H4 (cell line): ENCODE measurements at regions not wholly inside any gene's neighbourhood (a gene's known extent, or its start where the extent isn't known, plus 50 kb on each side); places are given as distances from the start of the nearest gene placed in this dataset.
"Not testable (repeated sequence)": the region's sequence is repeated elsewhere in the genome, so short reads cannot be mapped to it uniquely, and the experiment has no call there.

Experiments used
- DNase-seq: peaks from one replicate; pipeline ENCODE4 v3.0.0-alpha.2; 2015; ENCODE audit warnings: low spot score

GRCh38 chr5:119694284-119694683 is 64.9 kb downstream of the FAM170A start:
- DNase-seq, result no peak

DNA sequence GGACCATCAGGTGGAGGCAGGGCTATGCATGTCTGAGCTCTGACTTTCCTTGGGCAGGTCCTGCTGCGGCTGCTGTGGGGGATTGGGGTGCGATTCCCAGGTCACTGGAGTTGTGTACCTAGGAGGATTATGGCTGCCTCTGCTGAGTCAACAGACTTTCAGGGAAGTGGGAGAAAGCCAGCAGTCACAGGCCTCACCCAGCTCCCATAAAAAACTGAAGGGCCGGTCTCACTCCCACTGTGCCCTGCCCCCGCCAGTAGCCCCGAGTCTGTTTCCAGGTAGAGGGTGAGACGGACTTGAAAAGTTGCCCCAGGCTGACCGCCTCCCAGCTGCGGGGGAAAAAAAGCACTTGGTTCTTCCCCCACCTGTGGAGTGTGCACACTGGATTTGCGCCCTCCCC is 76.7 kb downstream of the FAM170A start:
- DNase-seq, result no peak

DNA sequence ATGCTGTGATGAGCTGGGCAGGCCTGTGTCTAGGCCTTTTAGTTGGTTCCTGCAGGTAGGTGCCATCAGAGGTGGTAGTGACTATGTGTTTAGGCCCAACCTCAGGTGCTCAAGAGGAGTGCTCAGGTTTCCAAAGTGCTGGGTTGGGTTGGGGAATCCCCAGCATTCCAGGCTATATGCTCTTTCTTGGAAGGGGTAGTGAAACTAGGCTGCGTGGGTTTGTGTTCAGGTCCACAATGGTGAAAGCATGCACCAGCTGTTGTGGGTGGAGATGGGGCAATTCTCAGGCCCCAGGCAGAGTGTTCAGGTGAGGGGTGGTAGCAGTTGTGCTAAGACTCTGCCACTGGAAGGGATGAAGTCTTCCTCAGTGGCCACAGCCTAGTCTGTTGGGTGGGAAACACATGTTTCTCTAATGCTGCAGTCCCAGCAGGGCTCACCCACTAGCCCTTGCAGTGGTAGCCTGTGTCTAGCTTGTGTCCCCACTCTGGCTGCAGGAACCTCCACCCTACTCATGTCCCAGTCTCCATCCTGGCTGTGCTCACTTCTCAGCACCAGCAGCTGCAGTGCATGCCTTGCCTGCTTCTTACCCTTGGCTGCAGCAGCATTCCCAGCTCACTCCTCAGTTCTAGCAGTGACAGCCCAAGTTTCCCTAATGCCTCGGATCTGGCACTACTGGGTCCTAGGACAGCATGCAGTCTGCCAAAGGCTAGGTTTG is 78.9 kb downstream of the FAM170A start:
- DNase-seq, result no peak

GRCh38 chr5:119721775-119722174 is 92.4 kb downstream of the FAM170A start:
- DNase-seq, result no peak

GRCh38 chr5:119725291-119725690 is 95.9 kb downstream of the FAM170A start:
- not testable (repeated sequence) for DNase-seq

GRCh38 chr5:119726544-119726943 is 97.2 kb downstream of the FAM170A start:
- no peak for DNase-seq

DNA sequence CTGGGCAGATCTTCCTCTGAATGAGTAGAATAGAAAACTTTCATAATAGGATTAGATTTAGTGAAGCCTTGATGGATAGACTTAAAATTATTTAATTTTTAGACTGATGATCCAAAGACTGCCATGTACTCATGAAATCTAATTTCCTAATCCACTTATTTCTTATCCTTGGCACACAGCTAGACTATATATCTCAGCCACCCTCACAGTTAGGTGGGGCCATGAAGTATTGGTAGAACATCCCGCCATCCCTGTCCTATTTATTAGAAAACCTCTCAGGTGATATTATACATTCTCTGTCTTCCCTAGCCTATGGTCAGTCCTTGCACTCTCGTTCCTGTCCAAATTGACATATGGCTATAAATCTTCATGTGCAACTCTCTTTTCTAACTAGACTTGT is 110.9 kb downstream of the FAM170A start:
- no peak for DNase-seq

DNA sequence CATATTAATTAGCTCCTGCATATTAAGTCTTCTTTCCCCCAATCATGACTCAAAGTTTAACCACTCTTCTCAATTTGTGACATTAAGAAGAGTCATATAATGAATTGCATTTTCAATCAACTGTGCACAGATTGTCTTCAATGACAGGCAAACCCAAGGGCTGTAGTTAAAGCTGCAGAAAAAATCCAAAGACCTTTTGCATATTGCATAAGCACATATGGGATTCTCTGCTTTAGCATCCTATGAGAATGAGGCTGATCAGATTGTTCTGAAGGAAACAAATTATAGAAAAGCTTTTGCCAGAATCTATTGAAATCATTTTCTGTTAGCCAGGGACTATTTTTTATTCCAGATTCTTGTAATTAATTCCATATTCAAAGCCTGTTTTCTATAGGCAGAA is 112.3 kb downstream of the FAM170A start:
- DNase-seq, result no peak

DNA sequence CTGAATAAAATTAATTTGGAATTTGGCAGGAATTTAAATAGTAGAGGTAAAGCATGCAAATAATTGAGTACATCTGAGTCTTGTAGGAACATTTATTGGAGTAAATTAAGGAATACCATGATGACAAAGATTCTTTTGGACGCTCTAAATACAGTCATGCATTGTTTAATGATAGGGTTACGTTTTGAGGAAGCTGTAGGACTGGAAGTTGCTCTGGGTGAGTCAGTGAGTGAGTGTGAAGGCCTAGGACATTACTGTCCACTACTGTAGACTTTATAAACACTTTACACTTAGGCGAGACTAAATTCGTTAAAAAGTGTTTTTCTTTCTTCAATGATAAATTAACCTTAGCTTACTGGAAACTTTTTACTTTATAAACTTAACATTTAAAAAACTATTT is 113.0 kb downstream of the FAM170A start:
- DNase-seq, result no peak

- peak; percentile 50 for DNase-seq
These were observed 114.6 kb downstream of the FAM170A start for GRCh38 chr5:119743927-119744326.

DNA sequence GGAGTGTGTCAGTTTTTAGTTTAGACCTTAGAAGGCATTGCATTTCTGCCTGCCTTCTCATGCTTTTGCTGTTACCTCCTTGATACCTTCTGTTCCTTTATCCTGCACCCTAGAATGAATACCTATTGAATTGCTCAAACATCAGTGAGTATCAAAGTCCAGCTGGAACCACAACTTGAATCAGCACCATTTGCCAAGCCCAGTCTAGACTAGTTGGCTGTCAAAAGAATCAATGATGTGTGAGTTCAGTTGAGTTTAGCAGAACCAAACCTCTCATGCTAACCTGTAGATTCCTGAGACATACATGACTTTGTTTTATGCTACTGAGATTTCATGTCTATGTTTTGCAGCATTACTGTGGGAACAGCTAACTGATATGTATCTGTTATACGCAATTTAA is 116.6 kb downstream of the FAM170A start:
- DNase-seq, result no peak

GRCh38 chr5:119746984-119747383 is 117.6 kb downstream of the FAM170A start:
- no peak for DNase-seq

DNA sequence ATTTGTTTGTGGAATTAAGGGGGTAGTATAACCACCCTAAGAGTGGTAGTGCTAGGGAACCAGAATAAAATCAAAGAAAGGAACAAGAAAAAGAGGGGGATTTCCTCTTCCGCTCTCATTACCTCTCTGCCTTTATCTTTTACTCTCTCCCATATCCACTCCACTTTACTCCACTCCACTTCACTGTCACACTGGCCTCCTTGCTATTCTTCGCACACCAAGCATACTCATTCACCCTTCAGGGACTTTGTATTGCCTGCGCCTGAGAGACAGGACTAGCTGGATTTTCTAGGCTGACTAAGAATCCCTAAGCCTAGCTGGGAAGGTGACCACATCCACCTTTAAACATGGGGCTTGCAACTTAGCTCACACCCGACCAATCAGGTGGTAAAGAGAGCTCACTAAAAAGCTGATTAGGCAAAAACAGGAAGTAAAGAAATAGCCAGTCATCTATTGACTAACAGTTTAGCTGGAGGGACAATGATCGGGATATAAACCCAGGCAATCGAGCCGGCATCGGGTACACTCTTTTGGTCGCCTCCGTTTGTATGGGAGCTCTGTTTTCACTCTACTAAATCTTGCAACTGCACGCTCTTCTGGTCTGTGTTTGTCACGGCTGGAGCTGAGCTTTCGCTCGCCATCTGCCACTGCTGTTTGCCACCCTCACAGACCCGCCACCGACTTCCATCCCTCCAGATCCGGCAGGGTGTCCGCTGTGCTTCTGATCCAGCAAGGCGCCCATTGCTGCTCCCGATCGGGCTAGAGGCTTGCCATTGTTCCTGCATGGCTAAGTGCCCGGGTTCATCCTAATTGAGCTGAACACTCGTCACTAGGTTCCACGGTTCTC is 121.8 kb downstream of the FAM170A start:
- DNase-seq, result no peak

DNA sequence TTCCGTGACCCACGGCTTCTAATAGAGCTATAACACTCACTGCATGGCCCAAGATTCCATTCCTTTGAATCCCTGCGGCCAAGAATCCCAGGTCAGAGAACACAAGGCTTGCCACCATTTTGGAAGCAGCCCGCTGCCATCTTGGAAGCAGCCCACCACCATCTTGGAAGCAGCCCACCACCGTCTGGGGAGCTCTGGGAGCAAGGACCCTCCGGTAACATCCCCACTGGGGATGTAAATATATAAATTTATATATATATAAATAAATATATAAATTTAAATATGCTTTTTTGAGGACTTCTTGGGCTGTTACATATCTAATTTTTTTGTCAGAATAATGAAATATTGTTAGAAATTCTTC is 122.4 kb downstream of the FAM170A start:
- no peak for DNase-seq

DNA sequence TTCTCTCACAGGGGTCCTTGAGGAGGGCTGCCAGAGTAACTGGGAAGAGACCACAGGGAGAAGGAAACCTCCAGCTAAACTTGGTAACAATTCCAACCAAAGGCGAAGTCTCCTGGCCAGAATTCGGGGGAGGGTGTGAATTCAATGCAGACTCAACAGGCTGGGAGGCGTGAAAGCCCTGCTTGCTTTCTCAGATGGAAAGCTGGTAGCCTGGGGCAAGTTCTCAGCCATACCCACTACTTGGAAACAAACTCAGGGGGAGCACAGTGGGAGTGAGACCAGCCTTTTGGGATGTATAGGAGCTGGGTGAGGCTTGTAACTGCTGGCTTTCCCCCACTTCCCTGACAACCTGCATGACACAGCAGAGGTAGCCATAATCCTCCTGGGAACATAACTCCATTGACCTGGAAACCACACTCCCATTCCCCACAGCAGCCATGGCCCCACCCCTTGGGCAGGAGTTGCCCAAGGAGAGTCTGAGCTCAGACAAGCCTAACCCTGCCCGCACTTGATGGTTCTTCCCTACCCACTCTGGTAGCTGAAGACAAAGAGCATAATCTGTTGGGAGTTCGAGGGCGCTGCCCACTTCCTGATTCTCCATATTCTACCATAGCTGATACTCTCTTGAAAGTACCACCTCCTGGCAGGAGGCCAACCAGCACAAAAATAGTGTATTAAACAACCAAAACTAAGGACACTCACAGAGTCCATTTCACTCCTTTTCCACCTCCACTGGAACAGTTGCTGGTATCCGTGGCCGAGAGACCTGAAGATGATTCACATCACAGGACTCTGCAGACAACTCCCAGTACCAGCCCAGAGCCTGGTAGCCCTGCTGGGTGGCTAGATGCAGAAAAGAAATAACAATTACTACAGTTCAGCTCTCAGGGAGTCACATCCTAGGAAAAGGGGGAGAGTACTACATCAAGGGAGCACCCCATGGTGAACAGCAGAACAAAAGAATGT is 123.8 kb downstream of the FAM170A start:
- DNase-seq, result peak; percentile 34

DNA sequence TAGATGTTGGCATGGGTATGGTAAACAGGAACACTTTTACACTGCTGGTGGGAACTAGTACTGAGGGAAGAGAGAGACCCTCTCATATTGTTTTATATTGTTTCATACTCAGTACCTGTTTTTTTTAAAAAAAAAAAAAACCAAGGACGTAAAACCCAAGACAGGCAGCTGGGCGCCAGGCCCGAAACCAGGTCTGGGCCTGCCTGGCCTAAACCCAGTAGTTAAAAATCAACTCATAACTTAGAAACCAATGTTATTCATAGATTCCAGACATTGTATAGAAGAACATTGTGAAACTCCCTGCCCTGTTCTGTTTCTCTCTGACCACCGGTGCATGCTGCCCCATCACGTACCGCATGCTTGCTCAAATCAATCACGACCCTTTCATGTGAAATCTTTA is 125.5 kb downstream of the FAM170A start:
- DNase-seq, result not testable (repeated sequence)

DNA sequence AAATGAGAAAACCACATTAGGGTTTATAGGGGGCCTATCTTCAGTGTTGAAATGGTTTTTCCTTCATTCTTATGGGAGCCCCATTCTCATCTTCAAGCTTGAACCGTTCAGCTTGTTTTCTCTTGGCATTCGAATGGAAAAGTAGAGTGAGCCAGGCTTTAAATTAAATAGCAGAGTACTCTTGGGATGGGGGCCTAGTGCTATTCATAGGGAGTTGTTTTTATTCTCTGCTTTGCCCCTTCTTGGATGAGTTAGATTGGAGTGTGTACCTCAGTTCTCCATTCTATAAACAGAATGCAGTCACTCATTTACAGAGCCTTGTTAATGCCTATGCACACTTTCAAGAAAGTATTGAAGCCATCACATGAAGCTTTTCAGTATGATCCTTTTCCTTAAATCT is 127.9 kb downstream of the FAM170A start:
- no peak for DNase-seq

DNA sequence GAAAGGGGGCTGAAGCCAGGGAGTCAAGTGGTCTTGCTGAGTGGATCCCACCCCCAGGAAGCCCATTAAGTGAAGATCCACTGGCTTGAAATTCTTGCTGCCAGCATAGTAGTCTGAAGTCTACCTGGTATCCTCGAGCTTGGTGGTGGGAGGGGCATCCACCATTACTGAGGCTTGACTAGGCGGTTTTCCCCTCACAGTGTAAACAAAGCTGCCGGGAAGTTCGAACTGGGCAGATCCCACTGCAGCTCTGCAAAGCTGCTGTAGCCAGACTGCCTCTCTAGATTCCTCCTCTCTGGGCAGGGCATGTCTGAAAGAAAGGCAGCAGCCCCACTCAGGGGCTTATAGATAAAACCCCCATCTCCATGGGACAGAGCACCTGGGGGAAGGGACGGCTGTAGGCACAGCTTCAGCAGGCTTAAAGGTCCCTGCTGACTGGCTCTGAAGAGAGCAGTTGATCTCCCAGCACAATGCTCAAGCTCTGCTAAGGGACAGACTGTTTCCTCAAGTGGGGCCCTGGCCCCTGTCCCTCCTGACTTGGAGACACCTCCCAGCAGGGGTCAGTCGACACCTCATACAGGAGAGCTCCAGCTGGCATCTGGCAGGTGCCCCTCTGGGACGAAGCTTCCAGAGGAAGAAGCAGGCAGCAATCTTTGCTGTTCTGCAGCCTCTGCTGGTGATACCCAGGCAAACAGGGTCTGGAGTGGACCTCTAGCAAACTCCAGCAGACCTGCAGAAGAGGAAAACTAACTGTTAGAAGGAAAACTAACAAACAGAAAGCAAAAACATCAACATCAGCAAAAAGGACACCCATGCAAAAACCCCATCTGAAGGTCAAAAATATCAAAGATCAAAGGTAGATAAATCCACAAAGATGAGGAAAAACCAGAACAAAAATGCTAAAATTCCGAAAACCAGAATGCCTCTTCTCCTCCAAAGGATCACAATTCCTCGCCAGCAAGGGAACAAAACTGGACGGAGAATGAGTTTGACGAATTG is 140.6 kb downstream of the FAM170A start:
- peak; percentile 31 for DNase-seq

DNA sequence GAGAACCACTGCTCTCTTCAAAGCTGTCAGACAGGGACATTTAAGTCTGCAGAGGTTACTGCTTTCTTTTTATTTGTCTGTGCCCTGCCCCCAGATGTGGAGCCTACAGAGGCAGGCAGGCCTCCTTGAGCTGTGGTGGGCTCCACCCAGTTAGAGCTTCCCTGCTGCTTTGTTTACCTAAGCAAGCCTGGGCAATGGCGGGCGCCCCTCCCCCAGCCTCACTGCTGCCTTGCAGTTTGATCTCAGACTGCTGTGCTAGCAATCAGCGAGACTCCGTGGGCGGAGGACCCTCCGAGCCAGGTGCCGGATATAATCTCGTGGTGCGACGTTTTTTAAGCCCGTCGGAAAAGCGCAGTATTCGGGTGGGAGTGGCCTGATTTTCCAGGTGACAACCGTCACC is 150.8 kb downstream of the FAM170A start:
- DNase-seq, result not testable (repeated sequence)

DNA sequence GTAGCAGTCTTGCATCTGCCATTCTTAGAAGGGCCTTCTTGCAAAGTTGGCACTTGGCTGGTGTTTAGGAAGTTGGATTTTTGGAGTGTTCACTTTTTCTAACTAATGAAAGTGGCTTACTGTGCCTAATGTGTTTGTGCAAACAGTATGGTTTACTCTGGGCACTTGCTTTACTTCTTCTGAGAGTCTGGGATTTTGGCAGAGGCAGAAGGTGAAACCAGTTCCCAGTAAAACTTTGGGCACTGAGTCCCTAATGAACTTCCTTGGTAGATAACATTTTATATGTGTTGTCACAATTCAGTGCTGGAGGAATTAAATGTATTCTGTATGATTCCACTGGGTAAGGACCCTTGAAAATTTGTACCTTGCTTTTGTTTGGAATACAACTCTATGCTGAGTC is 155.7 kb downstream of the FAM170A start:
- DNase-seq, result no peak
